H9 (cell line): ENCODE measurements at regions not wholly inside any gene's neighbourhood (a gene's known extent, or its start where the extent isn't known, plus 50 kb on each side); places are given as distances from the start of the nearest gene placed in this dataset.

Experiments
- DNase-seq: peaks from one replicate; pipeline ENCODE4 v3.0.0-alpha.2; 2017
- H2AFZ ChIP-seq: one replicate; pipeline ENCODE4 v1.6.1; 2013; ENCODE audit warnings: mild to moderate bottlenecking, low read length, control low read depth, moderate library complexity
- H2AK5ac ChIP-seq: 2 replicates; pipeline ENCODE4 v1.6.1; 2013; ENCODE audit warnings: low read length, control low read depth, mixed read lengths; ENCODE audit not compliant: insufficient read length
- H2BK120ac ChIP-seq: one replicate; pipeline ENCODE4 v1.6.1; 2013; ENCODE audit warnings: low read depth, mild to moderate bottlenecking, low read length, control low read depth, inconsistent platforms; ENCODE audit not compliant: poor library complexity, severe bottlenecking
- H2BK12ac ChIP-seq: 2 replicates; pipeline ENCODE4 v1.6.1; 2013; ENCODE audit warnings: low read length, control low read depth, mixed read lengths, low read depth; ENCODE audit not compliant: insufficient read length
- H2BK15ac ChIP-seq: 2 replicates; pipeline ENCODE4 v1.6.1; 2013; ENCODE audit warnings: low read depth, low read length, control low read depth
- H2BK20ac ChIP-seq: one replicate; pipeline ENCODE4 v1.6.1; 2013; ENCODE audit warnings: low read depth, mild to moderate bottlenecking, low read length, control low read depth, inconsistent platforms; ENCODE audit not compliant: poor library complexity, severe bottlenecking
- H2BK5ac ChIP-seq: 2 replicates; pipeline ENCODE4 v1.6.1; 2013; ENCODE audit warnings: low read length, control low read depth, mixed read lengths; ENCODE audit not compliant: insufficient read length
- H3K14ac ChIP-seq: 2 replicates; pipeline ENCODE4 v1.6.1; 2013; ENCODE audit warnings: low read length, control low read depth; ENCODE audit not compliant: insufficient read depth
- H3K18ac ChIP-seq: 2 replicates; pipeline ENCODE4 v1.6.1; 2013; ENCODE audit warnings: low read depth, mild to moderate bottlenecking, mixed read lengths, low read length, control low read depth; ENCODE audit not compliant: insufficient read length
- H3K23ac ChIP-seq: 2 replicates; pipeline ENCODE4 v1.6.1; 2013; ENCODE audit warnings: low read length, control low read depth, mixed read lengths, low read depth; ENCODE audit not compliant: insufficient read length
- H3K23me2 ChIP-seq: 2 replicates; pipeline ENCODE4 v1.6.1; 2013; ENCODE audit warnings: low read depth, mild to moderate bottlenecking, mixed read lengths, low read length, control low read depth; ENCODE audit not compliant: insufficient read length, poor library complexity, severe bottlenecking
- H3K27ac ChIP-seq: 2 replicates; pipeline ENCODE4 v1.5.1; 2013; ENCODE audit warnings: low read length, control low read depth, mixed read lengths, low read depth; ENCODE audit not compliant: insufficient read length
- H3K27me3 ChIP-seq: 2 replicates; pipeline ENCODE4 v1.6.1; 2013; ENCODE audit warnings: low read length, control low read depth, inconsistent platforms; ENCODE audit not compliant: insufficient read depth
- H3K4ac ChIP-seq: 2 replicates; pipeline ENCODE4 v1.6.1; 2013; ENCODE audit warnings: low read depth, mild to moderate bottlenecking, control low read depth, inconsistent platforms, low read length, moderate library complexity
- H3K4me1 ChIP-seq: 2 replicates; pipeline ENCODE4 v1.6.1; 2013; ENCODE audit warnings: low read length, control low read depth, inconsistent platforms; ENCODE audit not compliant: insufficient read depth
- H3K4me2 ChIP-seq: 2 replicates; pipeline ENCODE4 v1.6.1; 2013; ENCODE audit warnings: low read length, control low read depth, mixed read lengths; ENCODE audit not compliant: insufficient read length, insufficient read depth
- H3K56ac ChIP-seq: 2 replicates; pipeline ENCODE4 v1.6.1; 2013; ENCODE audit warnings: low read depth, mild to moderate bottlenecking, mixed read lengths, low read length, control low read depth; ENCODE audit not compliant: insufficient read length
- H3K79me1 ChIP-seq: 2 replicates; pipeline ENCODE4 v1.6.1; 2013; ENCODE audit warnings: low read depth, mild to moderate bottlenecking, moderate library complexity, low read length, control low read depth, inconsistent platforms; ENCODE audit not compliant: insufficient read depth, poor library complexity, severe bottlenecking
- H3K79me2 ChIP-seq: 2 replicates; pipeline ENCODE4 v1.6.1; 2013; ENCODE audit warnings: low read length, control low read depth, inconsistent platforms; ENCODE audit not compliant: insufficient read depth
- H3K9ac ChIP-seq: 2 replicates; pipeline ENCODE4 v1.6.1; 2013; ENCODE audit warnings: low read length, control low read depth, mixed read lengths; ENCODE audit not compliant: insufficient read length; ENCODE audit errors: extremely low read depth
- H3K9me3 ChIP-seq: one replicate; pipeline ENCODE4 v1.6.1; 2013; ENCODE audit warnings: low read depth, low read length, inconsistent platforms; ENCODE audit not compliant: control insufficient read depth
- H3T11ph ChIP-seq: one replicate; pipeline ENCODE4 v1.6.1; 2013; ENCODE audit warnings: mild to moderate bottlenecking, low read length, control low read depth, inconsistent platforms
- H4K20me1 ChIP-seq: one replicate; pipeline ENCODE4 v1.6.1; 2013; ENCODE audit not compliant: control insufficient read depth, insufficient read length, insufficient read depth
- H4K5ac ChIP-seq: 2 replicates; pipeline ENCODE4 v1.6.1; 2013; ENCODE audit warnings: low read depth, mild to moderate bottlenecking, mixed read lengths, low read length, control low read depth; ENCODE audit not compliant: insufficient read length
- H4K8ac ChIP-seq: replicated peaks from 2 replicates; pipeline ENCODE4 v1.6.1; 2013; ENCODE audit warnings: low read length, control low read depth, mixed read lengths, low read depth; ENCODE audit not compliant: insufficient read length
- H4K91ac ChIP-seq: 2 replicates; pipeline ENCODE4 v1.6.1; 2013; ENCODE audit warnings: low read depth, mild to moderate bottlenecking, moderate library complexity, mixed read lengths, low read length, control low read depth; ENCODE audit not compliant: insufficient read length
- H3K27ac Mint-ChIP-seq, 3 experiments: 2 replicates in 2 of 3; 3 replicates in 1 of 3; pipeline ENCODE4 v1.8.0; 2020 to 2021; ENCODE audit warnings: mixed read lengths in 3 of 3, mild to moderate bottlenecking in 1 of 3, moderate library complexity in 1 of 3
- H3K27me3 Mint-ChIP-seq: 2 replicates; pipeline ENCODE4 v1.8.0; 2021; ENCODE audit warnings: low read depth, mild to moderate bottlenecking, moderate library complexity, mixed read lengths
- H3K36me3 Mint-ChIP-seq, 3 experiments: 2 replicates in 2 of 3; 3 replicates in 1 of 3; pipeline ENCODE4 v1.8.0; 2020 to 2021; ENCODE audit warnings: low read depth in 3 of 3, mixed read lengths in 3 of 3; ENCODE audit not compliant: insufficient read depth in 1 of 3
- H3K4me1 Mint-ChIP-seq, 2 experiments: 2 replicates each; pipeline ENCODE4 v1.8.0; 2020; ENCODE audit warnings: mixed read lengths in 2 of 2
- H3K4me3 Mint-ChIP-seq, 2 experiments: 2 replicates in 1 of 2; 3 replicates in 1 of 2; pipeline ENCODE4 v1.8.0; 2020 to 2021; ENCODE audit warnings: mild to moderate bottlenecking in 2 of 2, mixed read lengths in 2 of 2, moderate library complexity in 1 of 2
- H3K9me3 Mint-ChIP-seq, 2 experiments: 2 replicates in 1 of 2; 3 replicates in 1 of 2; pipeline ENCODE4 v1.8.0; 2020; ENCODE audit warnings: mild to moderate bottlenecking in 2 of 2, mixed read lengths in 2 of 2, moderate library complexity in 1 of 2
- WGBS: extraction: QIAGEN DNeasy Blood & Tissue Kit; methylation state at CpG from one replicate; pipeline ENCODE4 v1.1.7; 2013; ENCODE audit warnings: missing lambda C conversion rate, low lambda C conversion rate, mixed read lengths; ENCODE audit not compliant: insufficient read length; ENCODE audit errors: extremely low coverage; 5-methylcytosine and 5-hydroxymethylcytosine counted together
- TF ChIP-seq, protein P1 (sequence below): fragments of 200-600 bp; sonication (generic); conservative IDR thresholded peaks from 3 replicates; pipeline ENCODE4 v1.8.0; 2021; ENCODE audit warnings: antibody characterized with exemption, mild to moderate bottlenecking

- Histone ChIP-seq H3K27ac (no peak overlapping the region), H3K4me1 (no peaks in the 10 kb centered on the region), H3K23me2 (no peaks in the 10 kb centered on the region), H3K9me3 (peaks cover 6% of the 10 kb centered on the region), H3K9ac (no peak overlapping the region), H3K18ac (no peak overlapping the region), H2BK120ac (no peak overlapping the region), H2AK5ac (no peak overlapping the region), H3K79me2 (no peaks in the 10 kb centered on the region), H4K20me1 (no peaks in the 10 kb centered on the region), H2BK15ac (no peak overlapping the region), H3K4me2 (no peak overlapping the region), H4K5ac (no peak overlapping the region), H3K79me1 (no peaks in the 10 kb centered on the region), H2AFZ (no peak overlapping the region), H3K56ac (no peak overlapping the region), H4K91ac (no peak overlapping the region), H3K14ac (no peak overlapping the region), H3K27me3 (no peaks in the 10 kb centered on the region), H2BK5ac (no peak overlapping the region), H4K8ac (no peak overlapping the region), H3K4ac (no peak overlapping the region), H3T11ph (no peak overlapping the region), H2BK12ac (no peak overlapping the region), H2BK20ac (no peak overlapping the region), H3K23ac (no peak overlapping the region)
- Mint-ChIP-seq H3K27ac (no peak overlapping the region), H3K9me3 (peaks cover 16 to 19% of the 10 kb centered on the region in 2 experiments), H3K36me3 (peaks cover 0 to 15% (median 4%) of the 10 kb centered on the region in 3 experiments; a peak in 4 of 7 replicates), H3K4me1 (peaks cover 14 to 17% of the 10 kb centered on the region in 2 experiments), H3K4me3 (no peak overlapping the region), H3K27me3 (peaks cover 15% of the 10 kb centered on the region)
- TF ChIP-seq, protein P1, sequence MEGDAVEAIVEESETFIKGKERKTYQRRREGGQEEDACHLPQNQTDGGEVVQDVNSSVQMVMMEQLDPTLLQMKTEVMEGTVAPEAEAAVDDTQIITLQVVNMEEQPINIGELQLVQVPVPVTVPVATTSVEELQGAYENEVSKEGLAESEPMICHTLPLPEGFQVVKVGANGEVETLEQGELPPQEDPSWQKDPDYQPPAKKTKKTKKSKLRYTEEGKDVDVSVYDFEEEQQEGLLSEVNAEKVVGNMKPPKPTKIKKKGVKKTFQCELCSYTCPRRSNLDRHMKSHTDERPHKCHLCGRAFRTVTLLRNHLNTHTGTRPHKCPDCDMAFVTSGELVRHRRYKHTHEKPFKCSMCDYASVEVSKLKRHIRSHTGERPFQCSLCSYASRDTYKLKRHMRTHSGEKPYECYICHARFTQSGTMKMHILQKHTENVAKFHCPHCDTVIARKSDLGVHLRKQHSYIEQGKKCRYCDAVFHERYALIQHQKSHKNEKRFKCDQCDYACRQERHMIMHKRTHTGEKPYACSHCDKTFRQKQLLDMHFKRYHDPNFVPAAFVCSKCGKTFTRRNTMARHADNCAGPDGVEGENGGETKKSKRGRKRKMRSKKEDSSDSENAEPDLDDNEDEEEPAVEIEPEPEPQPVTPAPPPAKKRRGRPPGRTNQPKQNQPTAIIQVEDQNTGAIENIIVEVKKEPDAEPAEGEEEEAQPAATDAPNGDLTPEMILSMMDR = no peak
- no peak for DNase-seq
- WGBS = no CpG with 5 or more reads among the region's 4 CpGs
Measured at GRCh38 chr1:29428997-29429396, 192.7 kb downstream of the PTPRU start.
